ENCODE measurements at regions not wholly inside any gene's neighbourhood (a gene's known extent, or its start where the extent isn't known, plus 50 kb on each side); places are given as distances from the start of the nearest gene placed in this dataset.

DNA sequence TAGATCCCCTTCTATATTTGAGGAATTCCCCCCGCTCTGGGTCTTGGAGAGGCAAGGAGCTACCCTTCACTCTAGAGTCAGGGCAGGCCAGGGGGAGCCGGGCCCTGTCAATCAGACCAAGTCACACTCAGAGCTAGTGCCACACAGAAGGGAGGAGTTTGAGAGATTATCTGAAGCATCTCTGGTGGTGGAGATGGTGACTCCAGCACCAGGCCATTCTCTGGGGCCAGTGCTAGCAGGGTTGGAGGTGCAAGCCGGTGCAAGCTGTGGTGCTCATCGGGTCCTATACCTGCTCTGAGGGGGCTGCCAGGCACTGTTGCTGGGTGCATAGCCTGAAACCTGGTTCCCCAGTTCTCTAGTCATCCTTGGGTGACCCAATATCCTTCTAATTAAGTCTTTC lies 201.2 kb downstream of the COPRS start:
- TF ChIP-seq POLR2AphosphoS5 (IDR thresholded peaks at IDR 0.05; ENCODE audit: low read depth, low read length), result no peak
- TF ChIP-seq TAF1 (IDR thresholded peaks at IDR 0.05; ENCODE audit: borderline replicate concordance, insufficient read depth, low read length), result no peak
- TF ChIP-seq, protein P1, sequence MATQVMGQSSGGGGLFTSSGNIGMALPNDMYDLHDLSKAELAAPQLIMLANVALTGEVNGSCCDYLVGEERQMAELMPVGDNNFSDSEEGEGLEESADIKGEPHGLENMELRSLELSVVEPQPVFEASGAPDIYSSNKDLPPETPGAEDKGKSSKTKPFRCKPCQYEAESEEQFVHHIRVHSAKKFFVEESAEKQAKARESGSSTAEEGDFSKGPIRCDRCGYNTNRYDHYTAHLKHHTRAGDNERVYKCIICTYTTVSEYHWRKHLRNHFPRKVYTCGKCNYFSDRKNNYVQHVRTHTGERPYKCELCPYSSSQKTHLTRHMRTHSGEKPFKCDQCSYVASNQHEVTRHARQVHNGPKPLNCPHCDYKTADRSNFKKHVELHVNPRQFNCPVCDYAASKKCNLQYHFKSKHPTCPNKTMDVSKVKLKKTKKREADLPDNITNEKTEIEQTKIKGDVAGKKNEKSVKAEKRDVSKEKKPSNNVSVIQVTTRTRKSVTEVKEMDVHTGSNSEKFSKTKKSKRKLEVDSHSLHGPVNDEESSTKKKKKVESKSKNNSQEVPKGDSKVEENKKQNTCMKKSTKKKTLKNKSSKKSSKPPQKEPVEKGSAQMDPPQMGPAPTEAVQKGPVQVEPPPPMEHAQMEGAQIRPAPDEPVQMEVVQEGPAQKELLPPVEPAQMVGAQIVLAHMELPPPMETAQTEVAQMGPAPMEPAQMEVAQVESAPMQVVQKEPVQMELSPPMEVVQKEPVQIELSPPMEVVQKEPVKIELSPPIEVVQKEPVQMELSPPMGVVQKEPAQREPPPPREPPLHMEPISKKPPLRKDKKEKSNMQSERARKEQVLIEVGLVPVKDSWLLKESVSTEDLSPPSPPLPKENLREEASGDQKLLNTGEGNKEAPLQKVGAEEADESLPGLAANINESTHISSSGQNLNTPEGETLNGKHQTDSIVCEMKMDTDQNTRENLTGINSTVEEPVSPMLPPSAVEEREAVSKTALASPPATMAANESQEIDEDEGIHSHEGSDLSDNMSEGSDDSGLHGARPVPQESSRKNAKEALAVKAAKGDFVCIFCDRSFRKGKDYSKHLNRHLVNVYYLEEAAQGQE (IDR thresholded peaks at IDR 0.05; ENCODE audit: insufficient read depth in 1 of 2, low read depth in 2 of 2, low read length in 2 of 2), result no peak
- no peak for TF ChIP-seq SIN3A (IDR thresholded peaks at IDR 0.05; ENCODE audit: borderline replicate concordance, insufficient read depth, low read length)
- no peak for TF ChIP-seq FOXP2 (optimal IDR thresholded peaks at IDR 0.05; ENCODE audit: borderline replicate concordance, extremely low read depth, extremely low read length, insufficient read depth)
